GM21367 (cell line): ENCODE measurements at regions not wholly inside any gene's neighbourhood (a gene's known extent, or its start where the extent isn't known, plus 50 kb on each side); places are given as distances from the start of the nearest gene placed in this dataset.

Experiments used
- ATAC-seq: cut with Tn5 transposase; IDR thresholded peaks from one replicate; pipeline ENCODE4 v1.9.1; 2021; ENCODE audit not compliant: unreplicated experiment

DNA sequence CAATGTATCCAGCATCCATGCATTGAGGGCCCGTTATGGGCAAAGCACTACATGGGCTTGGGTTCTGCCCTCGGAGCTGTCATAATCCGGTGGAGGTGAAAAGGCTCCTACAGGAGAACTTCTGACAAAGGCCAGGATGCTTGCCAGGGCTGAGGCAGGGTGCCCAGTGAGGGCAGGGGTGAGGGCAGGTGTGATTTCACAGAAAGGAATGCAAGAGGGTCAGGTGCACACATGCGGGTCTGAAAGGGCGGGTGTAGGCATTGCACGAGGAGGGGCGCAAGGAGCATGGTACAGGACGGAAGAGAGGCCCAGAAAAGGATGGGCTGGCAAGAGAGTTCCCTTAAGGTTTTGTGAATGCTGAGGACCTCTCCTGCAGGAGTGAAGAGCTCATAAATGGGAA lies 348.0 kb downstream of the BTBD3 start:
- no peak for ATAC-seq

DNA sequence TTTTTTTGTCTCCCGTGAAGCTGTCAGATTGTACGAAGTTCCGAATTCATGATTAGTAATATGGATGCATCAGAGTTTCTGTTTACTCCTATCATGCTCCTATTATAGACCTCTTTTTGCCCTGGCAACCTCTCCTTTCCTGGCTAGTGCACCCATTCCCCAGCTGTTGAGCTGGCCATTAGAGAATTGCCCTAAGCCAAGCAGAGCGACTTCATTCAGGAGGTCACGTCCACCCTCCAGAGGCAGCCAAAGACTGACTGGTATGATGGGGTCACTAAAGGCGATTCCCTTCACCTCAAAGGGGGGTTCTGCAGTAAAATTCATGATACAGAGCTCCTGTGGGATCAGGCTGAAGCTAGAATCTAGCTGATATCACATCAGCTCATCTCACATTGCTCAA lies 351.9 kb downstream of the BTBD3 start:
- no peak for ATAC-seq

DNA sequence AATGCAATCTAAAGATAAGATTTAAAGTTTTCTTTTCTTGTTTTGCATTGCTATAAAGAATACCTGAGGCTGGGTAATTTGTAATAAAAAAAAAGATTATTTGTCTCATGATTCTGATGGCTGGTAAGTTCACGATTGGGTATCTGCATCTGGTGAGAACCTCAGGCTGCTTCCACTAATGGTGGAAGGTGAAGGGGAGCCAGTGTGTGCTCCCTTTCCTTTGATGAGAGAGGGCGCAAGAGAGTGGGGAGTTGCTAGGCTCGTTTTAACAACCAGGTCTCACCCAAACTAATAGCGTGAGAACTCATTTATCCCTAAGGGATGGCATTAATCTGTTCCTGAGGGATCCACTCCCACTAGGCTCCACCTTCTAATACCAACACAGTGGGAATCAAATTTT lies 353.2 kb downstream of the BTBD3 start:
- ATAC-seq, result no peak

DNA sequence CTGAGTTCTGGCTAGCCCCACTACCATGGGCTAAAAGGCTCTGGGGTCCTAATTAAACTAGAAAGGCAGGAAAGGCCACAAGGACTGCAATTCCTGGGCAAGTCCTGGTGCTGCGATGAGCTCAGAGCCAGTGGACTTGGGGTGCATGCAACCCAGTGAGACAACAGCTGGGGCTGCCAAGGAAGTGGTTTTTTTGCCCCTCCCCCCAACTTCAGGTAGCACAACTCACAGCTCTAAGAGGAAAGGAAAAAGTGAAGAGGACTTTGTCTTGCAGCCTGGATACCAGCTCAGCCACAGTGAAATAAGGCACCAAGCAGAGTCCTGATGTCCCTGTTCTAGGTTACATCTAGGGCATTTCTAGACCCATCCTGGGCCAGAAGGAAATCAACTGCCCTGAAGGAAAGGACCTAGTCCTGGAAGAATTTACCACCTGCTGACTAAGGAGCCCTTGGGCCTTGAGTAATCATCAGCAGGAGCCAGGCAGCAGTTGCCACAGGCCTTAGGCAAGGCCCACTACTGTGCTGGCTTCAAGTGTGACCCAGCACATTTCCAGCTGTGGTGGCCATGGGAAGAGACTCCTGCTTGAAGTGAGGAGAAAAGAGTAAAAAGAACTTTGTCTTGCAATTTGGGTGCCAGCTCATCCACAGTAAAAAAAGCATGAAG lies 358.4 kb downstream of the BTBD3 start:
- no peak for ATAC-seq

DNA sequence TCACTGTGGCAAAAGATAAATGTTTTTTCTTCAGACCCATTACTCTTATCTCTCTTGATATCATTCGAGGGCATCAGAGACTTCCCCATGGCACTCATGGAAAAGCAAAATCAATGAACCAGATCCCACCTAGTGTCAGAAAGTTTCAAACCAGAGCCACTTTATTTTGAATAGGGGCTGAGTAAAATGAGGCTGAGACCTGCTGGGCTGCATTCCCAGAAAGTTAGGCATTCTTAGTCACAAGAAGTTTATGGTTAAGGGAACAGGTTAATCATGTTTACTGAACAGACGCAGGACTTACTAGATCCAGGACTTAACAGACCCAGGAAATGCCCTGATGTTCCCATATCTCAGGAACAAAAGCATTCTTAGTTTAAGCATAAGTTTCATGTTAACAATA lies 369.9 kb downstream of the BTBD3 start:
- ATAC-seq, result no peak

DNA sequence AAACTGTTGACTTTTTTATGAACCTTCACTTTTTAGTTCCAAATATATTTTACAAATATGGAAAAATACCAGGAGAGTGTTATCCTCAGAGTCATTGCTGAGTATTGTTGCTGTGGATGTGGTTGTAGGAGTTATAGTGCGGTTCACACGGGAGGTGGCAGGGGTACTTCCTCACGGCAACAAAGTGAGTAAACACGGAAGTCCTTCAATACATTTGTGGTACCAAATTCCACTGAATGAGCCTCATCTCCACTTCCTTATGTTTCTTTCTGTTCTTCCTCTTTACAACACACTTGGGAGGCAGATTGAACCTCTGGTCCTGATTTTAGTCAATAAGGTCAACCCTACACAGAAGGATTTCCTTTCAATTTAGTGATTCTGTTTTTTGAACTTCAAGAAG lies 371.8 kb downstream of the BTBD3 start:
- no peak for ATAC-seq

DNA sequence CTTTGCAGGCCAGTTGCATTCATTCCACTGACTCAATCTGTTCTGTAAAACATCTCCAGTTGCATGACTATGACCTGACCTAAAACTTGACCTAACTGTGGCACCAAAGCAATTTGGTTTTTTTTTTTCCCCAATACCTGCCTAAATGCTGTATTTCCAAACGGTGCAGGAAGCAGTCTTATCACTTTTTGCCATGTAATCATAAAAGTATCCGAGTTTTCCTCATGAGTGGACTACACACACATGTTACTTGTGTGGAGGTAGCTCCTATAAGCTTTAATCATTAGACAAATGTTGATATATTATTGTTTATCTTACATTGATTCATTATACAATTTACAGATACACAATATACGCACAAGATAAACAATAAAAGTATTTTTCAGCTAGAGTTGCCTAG lies 373.7 kb downstream of the BTBD3 start:
- no peak for ATAC-seq

DNA sequence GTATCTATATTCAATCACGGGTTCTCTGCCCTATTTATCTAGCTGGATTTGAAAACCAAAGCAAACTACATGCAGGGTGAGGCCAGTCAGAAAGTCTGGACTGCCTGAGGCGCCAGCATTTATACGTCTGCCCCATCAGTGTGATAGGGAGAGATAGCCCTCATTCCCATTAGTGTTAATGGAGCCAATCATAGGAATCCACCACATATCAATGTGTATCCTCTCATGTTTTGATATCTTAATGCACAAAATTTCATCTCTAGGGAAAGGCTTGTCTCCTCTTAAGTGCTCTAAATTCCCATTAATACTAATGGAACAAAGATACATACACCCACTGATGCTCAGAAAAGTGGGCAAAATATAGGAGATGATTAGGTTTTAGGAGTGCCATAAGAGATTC lies 376.2 kb downstream of the BTBD3 start:
- ATAC-seq, result no peak

DNA sequence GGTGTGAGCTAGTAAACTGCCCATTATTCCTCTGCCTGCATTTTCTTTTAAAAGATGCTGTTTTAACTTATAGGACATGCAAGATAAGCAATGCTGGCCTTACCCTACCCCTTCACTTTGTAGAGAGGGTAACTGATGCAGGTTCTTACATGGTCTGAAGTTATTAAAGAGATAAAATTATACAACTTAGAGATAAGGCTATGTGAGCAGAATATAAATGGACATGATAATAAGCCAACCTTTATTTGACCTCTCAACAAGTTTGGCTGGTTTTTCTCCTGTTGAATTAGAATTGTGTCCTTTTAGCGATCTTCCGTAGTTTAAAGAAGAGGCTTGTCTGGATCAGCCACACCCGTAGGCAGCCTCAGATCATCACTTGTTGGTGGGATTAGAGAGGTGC lies 377.0 kb downstream of the BTBD3 start:
- ATAC-seq, result no peak

DNA sequence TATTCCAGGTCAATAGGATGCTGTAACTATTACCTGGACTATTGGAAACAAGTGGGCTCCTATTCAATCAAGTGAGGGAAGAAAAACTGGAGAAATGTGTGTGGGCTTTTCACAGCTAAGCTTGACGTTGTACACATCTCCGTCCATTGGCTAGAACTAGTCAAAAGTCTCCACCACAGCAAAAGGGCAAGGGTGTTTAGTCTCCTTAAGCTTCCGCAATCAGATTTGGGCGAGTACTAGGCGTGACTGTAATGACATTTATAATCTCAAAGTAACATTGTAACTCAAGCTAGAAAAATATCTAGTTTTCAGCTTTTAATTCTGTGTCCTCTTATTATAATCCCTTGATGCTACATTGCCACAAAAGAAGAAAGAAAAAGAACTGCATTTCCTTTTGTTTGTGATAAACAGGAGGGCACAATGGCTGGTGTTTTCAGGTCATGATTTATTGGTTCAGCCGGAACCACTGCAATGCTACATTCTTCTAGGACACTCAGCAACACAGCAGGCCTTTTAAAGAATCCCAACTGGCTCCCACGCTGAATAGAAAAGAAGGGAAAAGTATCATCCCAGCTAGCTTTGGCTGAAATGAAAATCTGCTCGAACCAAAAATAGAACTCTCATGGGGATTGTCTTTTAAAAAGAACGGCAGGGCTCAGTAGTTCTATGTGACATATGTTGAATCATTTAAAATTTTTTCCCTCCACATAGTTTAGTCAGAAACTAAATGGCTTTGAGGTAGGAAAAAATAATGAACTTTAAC lies 387.7 kb downstream of the BTBD3 start:
- ATAC-seq, result no peak

DNA sequence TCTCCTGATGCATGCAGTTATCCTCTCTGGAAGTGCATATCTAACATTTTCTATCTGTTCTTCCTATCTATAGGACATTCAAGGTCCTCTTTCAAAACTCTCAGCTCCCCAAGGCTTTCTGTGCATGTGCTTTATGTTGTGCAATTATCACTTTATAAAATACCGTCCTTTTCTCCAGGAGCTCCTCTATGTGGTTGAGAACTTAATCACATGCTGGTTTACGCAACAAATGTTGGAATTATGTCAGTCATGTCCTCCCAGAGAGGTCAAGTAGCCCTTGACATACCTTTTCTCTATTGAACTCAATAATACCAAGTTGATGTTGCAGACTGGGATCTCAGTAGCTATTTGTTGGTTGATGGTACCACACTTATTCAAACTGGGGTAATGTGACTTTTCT lies 388.4 kb downstream of the BTBD3 start:
- ATAC-seq, result no peak

DNA sequence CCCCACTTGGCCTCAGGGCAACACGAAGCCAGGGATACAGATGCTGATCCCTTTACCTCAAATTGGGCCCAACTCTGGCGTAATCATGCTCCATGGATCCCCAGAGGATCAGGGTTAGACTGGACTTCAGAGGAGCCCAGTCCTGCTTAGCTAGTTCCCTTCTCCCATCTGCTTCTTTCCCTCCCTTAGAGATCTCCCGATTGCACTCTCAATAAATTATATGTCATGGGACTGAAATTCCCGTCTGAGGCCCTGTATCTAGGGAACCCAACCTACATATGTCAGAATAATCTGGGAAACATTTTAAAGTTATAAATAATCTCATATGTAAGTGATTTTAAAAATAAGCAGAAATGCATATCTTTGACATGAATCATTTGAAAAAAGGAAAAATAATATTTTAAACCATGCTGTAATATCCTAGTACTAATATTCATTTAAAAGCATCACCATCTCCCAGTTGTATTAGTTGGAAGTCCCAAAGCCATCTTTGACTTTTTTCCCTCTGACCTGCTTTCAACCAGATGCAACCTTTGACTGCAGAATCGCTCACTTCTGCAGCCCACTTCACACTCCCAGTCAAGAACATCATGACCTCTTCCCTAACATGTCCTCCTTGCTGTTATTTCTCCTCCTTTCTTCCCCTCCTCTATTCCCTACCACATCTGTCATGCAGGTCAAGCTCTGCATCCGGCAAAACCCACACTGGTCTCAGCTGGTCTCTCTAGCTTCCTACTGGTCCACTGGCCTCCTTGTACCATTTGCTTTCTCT lies 393.6 kb downstream of the BTBD3 start:
- ATAC-seq, result no peak

DNA sequence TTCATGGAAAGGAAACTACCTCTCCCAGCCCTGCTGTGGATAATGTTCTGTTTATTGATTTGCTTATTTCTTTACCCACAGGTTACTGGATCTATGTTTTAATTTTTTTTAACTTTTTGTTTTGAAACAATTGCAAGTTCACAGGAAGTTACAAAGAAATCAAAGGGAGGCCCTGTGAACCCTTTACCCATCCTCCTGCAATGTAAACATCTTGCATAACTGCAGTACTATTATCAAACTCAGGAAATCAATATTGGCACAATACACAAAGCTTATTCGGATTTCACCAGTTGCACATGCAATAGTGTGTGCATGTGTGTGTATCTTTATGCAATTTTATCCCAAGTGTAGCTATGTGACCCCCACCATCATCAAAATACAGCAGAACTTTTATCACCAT lies 398.0 kb downstream of the BTBD3 start:
- no peak for ATAC-seq

DNA sequence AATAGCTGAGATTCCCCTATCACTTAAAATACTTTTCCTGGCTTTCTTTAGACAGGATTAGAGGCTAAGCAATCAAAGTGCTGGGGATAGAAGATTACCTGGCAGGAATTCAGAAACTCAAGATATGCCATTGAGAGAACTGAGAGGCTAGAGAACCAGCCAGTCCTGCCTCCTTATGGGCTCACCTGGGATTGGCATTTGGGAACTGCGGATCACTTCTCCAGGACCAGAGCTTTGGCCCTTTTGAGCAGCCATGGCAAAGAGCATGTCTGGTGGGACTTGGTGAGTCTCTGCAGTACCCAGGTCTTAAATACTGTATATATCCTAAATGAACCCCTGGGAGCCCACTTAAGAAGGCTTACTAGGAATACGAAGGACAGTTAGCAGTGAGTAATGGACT lies 399.1 kb downstream of the BTBD3 start:
- no peak for ATAC-seq

DNA sequence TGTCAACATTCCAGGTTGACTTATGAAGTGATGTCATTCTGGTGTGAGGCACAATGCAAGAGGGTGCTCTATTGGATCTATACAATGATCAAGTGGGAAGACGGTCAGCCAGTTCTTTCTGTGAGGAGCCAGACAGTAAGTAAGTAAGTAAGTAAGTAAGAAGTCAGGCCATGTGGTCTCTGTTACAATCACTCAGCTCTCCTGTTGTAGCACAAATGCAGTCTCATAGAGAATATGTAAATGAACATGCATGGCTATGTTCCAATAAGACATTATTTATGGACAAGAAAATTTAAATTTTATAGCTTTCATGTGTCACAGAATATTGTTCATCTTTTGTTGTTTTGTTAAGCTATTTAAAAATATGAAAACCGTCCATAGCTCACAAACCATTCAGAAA lies 399.7 kb downstream of the BTBD3 start:
- ATAC-seq, result no peak

DNA sequence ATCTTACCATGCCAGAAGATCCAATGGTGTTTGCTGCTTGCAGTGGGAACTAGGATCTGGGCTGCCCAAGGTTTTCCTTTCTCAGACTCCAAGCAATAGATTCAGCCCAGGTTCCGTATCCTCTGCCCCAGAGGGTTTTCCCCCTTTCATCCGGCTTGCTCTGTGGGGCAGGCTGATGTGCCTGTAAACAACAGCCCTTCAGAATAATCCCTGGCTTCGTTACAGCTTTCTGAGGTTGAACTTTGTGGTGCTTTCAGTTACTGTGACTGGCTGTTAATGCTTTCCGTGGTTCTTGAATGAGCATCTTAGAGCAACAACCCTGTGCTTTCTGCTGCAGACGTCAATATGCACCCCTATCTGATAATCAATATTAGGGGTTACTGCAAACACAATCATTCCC lies 400.4 kb downstream of the BTBD3 start:
- no peak for ATAC-seq

DNA sequence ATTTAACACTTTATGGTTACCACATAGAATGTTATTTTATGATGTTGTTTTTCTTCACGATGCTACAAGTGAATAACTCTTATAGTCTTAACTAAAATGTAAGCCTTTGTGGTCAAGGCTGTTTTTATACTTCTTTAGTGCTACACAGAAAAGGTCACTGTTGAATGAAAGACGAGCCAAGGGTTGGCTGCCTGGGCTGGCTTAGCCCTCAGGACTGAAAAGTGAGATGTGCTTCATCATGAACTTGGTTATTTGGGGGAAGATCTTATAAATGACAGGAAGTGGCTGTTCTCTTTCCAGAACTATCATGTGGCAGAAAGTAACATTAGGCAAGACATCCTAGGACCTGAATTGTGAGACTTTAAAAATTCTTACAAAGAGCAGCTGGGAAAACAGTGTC lies 404.0 kb downstream of the BTBD3 start:
- ATAC-seq, result no peak

DNA sequence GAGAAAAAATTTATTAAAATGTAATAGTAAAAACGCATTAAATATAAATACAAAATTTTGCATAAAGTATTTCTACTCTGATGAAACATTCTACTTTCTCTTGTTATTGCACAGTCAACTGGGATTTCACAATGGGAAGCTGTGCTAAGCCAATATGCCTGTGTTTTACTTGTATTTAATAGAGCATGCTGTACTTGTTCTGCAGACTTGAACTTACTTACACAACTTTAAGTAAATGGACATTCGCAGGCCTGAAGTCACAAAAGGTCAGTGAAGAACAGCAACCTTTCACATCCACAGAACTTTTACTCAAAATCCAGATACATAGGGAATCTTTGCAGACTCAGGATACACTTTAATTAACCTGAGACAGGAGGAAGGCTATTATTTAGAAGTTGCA lies 409.5 kb downstream of the BTBD3 start:
- ATAC-seq, result no peak

DNA sequence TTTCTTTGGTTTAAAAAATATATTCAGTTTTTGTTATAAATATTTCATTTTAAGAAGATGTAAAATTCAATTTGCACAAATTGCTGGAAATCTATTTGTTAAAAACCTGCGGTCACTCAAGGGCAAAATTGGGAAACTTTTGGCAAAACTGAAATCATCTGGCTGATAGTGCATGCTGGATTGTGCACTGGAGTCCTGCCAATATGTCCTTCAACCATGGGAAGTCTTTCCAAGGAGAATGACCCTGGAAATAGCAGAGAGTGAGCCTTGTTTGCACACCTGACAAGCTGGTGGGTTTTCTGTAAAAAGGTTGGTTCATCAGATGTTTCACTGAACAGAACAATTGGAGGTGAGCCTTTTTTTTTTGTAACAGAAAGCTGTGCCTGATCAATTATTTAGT lies 413.5 kb downstream of the BTBD3 start:
- no peak for ATAC-seq

DNA sequence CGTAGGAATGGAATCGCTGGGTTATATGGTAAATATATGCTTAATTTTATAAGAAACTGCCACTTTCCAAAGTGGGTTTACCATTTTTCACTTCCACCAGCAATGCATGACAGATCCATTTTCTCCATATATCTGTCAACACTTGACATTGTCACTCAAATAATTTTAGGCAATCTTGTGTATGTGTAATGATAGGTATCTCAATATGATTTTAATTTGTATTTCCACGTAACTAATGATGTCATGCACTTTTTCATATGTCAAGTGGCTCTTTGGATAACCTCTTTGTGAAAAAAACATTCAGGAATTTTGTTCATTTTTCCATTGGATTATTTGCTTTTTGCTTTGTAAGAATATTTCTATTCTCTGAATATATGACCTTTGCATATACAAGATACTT lies 419.9 kb downstream of the BTBD3 start:
- ATAC-seq, result no peak

DNA sequence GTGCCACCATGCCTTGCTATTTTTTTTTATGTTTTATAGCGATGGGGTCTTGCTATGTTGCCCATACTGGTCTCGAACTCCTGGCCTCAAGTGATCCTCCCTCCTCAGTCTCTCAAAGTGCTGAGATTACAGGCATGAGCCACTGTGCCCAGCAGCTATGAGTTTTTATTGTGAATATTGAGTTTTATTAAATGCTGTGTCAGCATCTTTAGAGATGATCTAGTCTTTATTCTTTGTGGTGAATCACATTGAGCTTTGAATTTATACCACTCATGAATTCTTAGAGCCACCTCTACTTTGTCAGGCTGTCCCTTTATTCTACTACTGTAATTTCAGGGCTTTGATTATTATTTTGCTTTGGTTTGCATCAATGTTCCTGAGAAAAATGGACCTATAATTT lies 428.3 kb downstream of the BTBD3 start:
- no peak for ATAC-seq

DNA sequence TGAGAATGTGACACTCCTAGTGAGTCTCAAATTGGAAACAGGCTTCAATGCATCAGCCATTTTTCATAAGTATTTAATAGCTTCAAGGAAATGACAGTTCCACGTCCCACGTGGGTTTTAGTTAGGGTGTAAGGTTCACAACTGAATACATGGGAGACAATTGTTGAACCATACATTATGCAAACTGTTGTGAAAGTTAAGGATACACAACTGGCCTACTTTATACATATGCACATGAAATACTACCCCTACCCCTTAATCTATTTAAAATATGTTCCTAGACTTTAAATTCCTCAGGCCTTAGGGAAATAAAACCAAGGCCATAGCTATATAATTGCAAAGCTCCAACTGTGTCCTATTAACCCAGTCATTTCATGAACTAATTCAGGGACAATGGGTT lies 436.1 kb downstream of the BTBD3 start:
- no peak for ATAC-seq
